Gastroesophageal sphincter (tissue), 4 donors: ENCODE measurements at regions not wholly inside any gene's neighbourhood (a gene's known extent, or its start where the extent isn't known, plus 50 kb on each side); places are given as distances from the start of the nearest gene placed in this dataset.

Source experiments
- ATAC-seq: fragments of 150-250 bp; one replicate; pipeline ENCODE4 v1.9.1; 2016; ENCODE audit warnings: mild to moderate bottlenecking, moderate library complexity
- H3K27ac ChIP-seq, 4 donors: fragments of 200-600 bp; sonication (generic) in 3 of 4; 1 replicate in 3 of 4; 2 replicates in 1 of 4; pipeline ENCODE4 v1.5.1; 2016 to 2019
- H3K27me3 ChIP-seq: fragments of 200-600 bp; sonication (generic); one replicate; pipeline ENCODE4 v1.5.1; 2019
- H3K36me3 ChIP-seq, 2 donors: fragments of 200-600 bp; sonication (generic); one replicate each; pipeline ENCODE4 v1.5.1; 2019; ENCODE audit warnings: control low read depth in 1 of 2
- H3K4me1 ChIP-seq, 3 donors: fragments of 200-600 bp; sonication (generic); 1 replicate in 2 of 3; 2 replicates in 1 of 3; pipeline ENCODE4 v1.5.1; 2016 to 2019; ENCODE audit warnings: control low read depth in 2 of 3
- H3K4me3 ChIP-seq, 2 donors: fragments of 200-600 bp; sonication (generic); one replicate each; pipeline ENCODE4 v1.5.1; 2019; ENCODE audit warnings: mild to moderate bottlenecking in 1 of 2, moderate library complexity in 1 of 2
- H3K9me3 ChIP-seq, 3 donors: fragments of 200-600 bp; sonication (generic); one replicate each; pipeline ENCODE4 v1.5.1; 2017 to 2019; ENCODE audit warnings: control low read depth in 2 of 3
- CTCF ChIP-seq, 4 experiments: fragments of 200-600 bp in 2 of 4; fragments of 450-650 bp in 2 of 4; sonication (generic) in 1 of 4; IDR thresholded peaks; one replicate each; pipeline ENCODE4 v1.5.1; 2017 to 2019; ENCODE audit warnings: antibody characterized with exemption in 4 of 4, mild to moderate bottlenecking in 2 of 4, moderate library complexity in 2 of 4
- EP300 ChIP-seq: sonication (generic); formaldehyde crosslinking; IDR thresholded peaks from one replicate; pipeline ENCODE4 v1.6.1; 2017; ENCODE audit warnings: antibody characterized with exemption, mild to moderate bottlenecking
- POLR2A ChIP-seq, 2 donors: fragments of 450-650 bp; IDR thresholded peaks; one replicate each; pipeline ENCODE4 v1.6.1; 2017; ENCODE audit warnings: antibody characterized with exemption in 2 of 2, mild to moderate bottlenecking in 2 of 2, moderate library complexity in 1 of 2
- POLR2AphosphoS5 ChIP-seq: sonication (generic); formaldehyde crosslinking; IDR thresholded peaks from one replicate; pipeline ENCODE4 v1.6.1; 2017; ENCODE audit warnings: antibody characterized with exemption
- WGBS, 2 donors: methylation state at CpG; one replicate each; pipeline ENCODE4 v1.1.5; 2018; ENCODE audit warnings: low coverage in 1 of 2; 5-methylcytosine and 5-hydroxymethylcytosine counted together

GRCh38 chr10:3980660-3981059 is 195.7 kb upstream of the KLF6 start:
- H3K4me3 ChIP-seq, result no peak overlapping the region
- WGBS, 2 donors, result 44 to 74% methylated on average over 1 of the region's 1 CpG
- no peak for ATAC-seq
- no peaks in the 10 kb centered on the region for H3K9me3 ChIP-seq
- H3K4me1 ChIP-seq, result no peaks in the 10 kb centered on the region
- no peaks in the 10 kb centered on the region for H3K36me3 ChIP-seq
- H3K27ac ChIP-seq, result no peak overlapping the region
- TF ChIP-seq POLR2AphosphoS5 (no peak), POLR2A (IDR thresholded peaks at IDR 0.05) (no peak), CTCF (IDR thresholded peaks at IDR 0.05) (no peak), EP300 (no peak)
- no peaks in the 10 kb centered on the region for H3K27me3 ChIP-seq

GRCh38 chr10:3980144-3980543 is 195.1 kb upstream of the KLF6 start:
- TF ChIP-seq EP300 (no peak), POLR2A (IDR thresholded peaks at IDR 0.05) (no peak), CTCF (IDR thresholded peaks at IDR 0.05) (no peak), POLR2AphosphoS5 (no peak)
- Histone ChIP-seq H3K4me3 (no peak overlapping the region), H3K27me3 (no peaks in the 10 kb centered on the region), H3K36me3 (no peaks in the 10 kb centered on the region), H3K27ac (no peak overlapping the region), H3K9me3 (no peaks in the 10 kb centered on the region), H3K4me1 (no peaks in the 10 kb centered on the region)
- no peak for ATAC-seq
- WGBS, 2 donors, result 82 to 100% methylated on average over 1 to 4 of the region's 4 CpGs

GRCh38 chr10:3978761-3979160 is 193.8 kb upstream of the KLF6 start:
- Histone ChIP-seq H3K4me3 (no peak overlapping the region), H3K36me3 (no peaks in the 10 kb centered on the region), H3K27ac (no peak overlapping the region), H3K4me1 (no peaks in the 10 kb centered on the region), H3K27me3 (no peaks in the 10 kb centered on the region), H3K9me3 (no peaks in the 10 kb centered on the region)
- no peak for ATAC-seq
- 82 to 86% methylated on average over 4 of the region's 4 CpGs for WGBS, 2 donors
- TF ChIP-seq EP300 (no peak), POLR2AphosphoS5 (no peak), POLR2A (IDR thresholded peaks at IDR 0.05) (no peak), CTCF (IDR thresholded peaks at IDR 0.05) (no peak)

- WGBS, 2 donors, result 95 to 100% methylated on average over 1 of the region's 1 CpG
- Histone ChIP-seq H3K9me3 (no peaks in the 10 kb centered on the region), H3K36me3 (no peaks in the 10 kb centered on the region), H3K27me3 (no peaks in the 10 kb centered on the region), H3K27ac (no peak overlapping the region), H3K4me3 (no peak overlapping the region), H3K4me1 (no peaks in the 10 kb centered on the region)
- no peak for TF ChIP-seq POLR2AphosphoS5
- no peak for TF ChIP-seq EP300
- no peak for TF ChIP-seq POLR2A (IDR thresholded peaks at IDR 0.05)
- no peak for TF ChIP-seq CTCF (IDR thresholded peaks at IDR 0.05)
- no peak for ATAC-seq
These were observed 193.2 kb upstream of the KLF6 start for GRCh38 chr10:3978174-3978573.

GRCh38 chr10:3977761-3978160 is 192.8 kb upstream of the KLF6 start:
- no peak overlapping the region for H3K27ac ChIP-seq
- no peaks in the 10 kb centered on the region for H3K36me3 ChIP-seq

More at GRCh38 chr10:3977761-3978160, 192.8 kb upstream of the KLF6 start:
- ATAC-seq, result no peak
- H3K4me3 ChIP-seq, result no peak overlapping the region
- H3K9me3 ChIP-seq, result no peaks in the 10 kb centered on the region
- H3K27me3 ChIP-seq, result no peaks in the 10 kb centered on the region
- TF ChIP-seq POLR2AphosphoS5 (no peak), POLR2A (IDR thresholded peaks at IDR 0.05) (no peak), EP300 (no peak), CTCF (IDR thresholded peaks at IDR 0.05) (no peak)
- 80 to 86% methylated on average over 1 to 6 of the region's 6 CpGs for WGBS, 2 donors
- no peaks in the 10 kb centered on the region for H3K4me1 ChIP-seq
